GM18951 (cell line): ENCODE measurements at regions not wholly inside any gene's neighbourhood (a gene's known extent, or its start where the extent isn't known, plus 50 kb on each side); places are given as distances from the start of the nearest gene placed in this dataset.

ENCODE experiments used
- POLR2A ChIP-seq: IDR thresholded peaks from 4 replicates; pipeline ENCODE4 v1.6.1; 2011; ENCODE audit warnings: mild to moderate bottlenecking; ENCODE audit not compliant: insufficient read length, insufficient read depth; ENCODE audit errors: extremely low read depth
- in situ Hi-C: fragments of 300-500 bp; cut with MboI; formaldehyde crosslinking; loops from one replicate; pipeline ENCODE4 v1.12.0; 2022; ENCODE audit warnings: low sequenced_read_pairs, mixed read lengths, inconsistent platforms; ENCODE audit not compliant: unreplicated experiment

DNA sequence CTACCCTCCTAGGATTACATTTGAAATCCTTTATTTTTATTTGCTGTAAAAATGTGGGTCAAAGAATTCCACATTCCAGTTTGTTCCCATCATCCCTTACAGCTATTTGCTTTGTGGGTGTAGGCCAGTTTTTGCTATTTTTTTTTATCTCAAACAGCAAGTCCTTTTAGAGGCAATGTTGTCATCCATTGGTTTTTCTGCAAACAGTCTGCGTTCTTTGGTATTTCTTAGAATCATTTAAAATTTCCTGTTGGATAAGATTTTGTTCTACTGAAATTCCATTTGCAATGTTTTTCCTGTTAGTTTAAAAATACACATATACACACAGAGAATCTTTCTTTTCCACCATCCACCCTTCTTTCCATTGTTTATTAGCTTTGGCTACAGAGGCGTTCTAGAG is 53.3 kb upstream of the STK38L start:
- in situ Hi-C loops: no loop called here

DNA sequence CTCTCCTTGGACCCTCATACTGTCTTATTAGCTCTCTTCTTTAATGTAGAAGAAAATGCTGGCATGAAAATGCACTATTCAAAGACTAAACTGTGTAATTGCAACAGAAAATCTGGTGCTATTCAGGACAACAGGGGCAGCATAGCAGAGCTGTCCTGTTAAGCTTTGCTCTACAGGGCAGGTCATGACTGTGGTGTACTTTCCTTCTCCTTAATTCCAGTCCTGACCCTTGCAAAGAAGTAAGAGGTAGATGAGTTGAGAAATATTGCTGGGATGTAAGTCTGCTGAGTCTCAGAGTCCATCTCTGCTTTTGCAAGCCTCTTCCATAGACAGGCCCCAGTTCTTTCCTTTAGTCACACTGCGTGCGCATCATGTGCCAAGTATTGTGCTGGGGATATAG is 52.6 kb upstream of the STK38L start:
- TF ChIP-seq POLR2A: no peak
- in situ Hi-C loops: no loop called here

More for the DNA sequence above, 53.3 kb upstream of the STK38L start:
- TF ChIP-seq POLR2A: no peak

DNA sequence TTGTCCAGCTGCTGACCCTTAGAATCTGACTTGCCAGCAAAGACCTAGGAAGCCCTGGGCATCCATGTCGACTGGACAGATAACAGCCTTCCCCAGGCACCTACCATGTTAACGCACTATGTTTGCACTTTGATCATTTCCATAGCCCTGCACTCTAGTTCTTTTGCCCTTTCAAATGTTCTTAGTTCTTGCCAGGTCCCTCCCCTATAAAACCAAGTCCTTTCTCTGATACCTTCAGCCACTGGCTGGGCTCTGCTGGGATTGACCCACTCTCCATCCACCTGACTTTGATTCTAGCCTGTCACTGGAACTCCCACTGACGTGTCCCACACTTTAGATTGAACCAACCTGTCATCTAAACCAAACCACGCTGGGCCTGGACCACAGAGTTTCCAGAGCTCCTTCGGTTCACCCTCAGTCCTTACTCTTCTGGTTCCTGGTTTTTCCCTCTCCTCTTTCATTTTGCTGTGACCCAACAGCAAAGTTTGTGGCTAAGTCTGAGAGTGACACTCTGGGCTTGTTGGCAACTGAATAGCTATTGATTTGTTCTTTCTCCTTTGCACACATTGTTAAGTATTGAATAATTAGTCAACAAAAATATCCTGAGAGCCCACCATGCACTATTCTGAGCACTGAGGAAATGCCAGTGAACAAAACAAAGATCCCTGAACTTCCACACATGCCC is 51.8 kb upstream of the STK38L start:
- TF ChIP-seq POLR2A: no peak
- in situ Hi-C loops: no loop called here

DNA sequence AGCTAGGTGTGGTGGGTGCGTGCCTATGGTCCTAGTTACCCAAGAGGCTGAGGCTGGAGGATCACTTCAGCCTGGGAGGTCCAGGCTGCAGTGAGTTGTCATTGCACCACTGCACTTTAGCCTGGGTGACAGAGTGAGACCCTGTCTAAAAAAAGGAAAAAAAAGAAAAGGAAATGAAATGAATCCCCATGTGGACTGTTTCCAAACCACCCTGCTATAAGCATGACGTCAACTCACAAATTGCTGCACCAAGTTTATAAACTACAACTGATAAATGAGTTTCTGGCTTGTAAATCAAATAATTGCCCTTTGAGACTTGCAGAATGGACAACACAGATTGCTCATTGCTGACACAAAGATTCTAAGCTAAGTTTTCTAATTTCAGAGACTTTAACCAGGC is 51.0 kb upstream of the STK38L start:
- TF ChIP-seq POLR2A: no peak
- in situ Hi-C loops: no loop called here

DNA sequence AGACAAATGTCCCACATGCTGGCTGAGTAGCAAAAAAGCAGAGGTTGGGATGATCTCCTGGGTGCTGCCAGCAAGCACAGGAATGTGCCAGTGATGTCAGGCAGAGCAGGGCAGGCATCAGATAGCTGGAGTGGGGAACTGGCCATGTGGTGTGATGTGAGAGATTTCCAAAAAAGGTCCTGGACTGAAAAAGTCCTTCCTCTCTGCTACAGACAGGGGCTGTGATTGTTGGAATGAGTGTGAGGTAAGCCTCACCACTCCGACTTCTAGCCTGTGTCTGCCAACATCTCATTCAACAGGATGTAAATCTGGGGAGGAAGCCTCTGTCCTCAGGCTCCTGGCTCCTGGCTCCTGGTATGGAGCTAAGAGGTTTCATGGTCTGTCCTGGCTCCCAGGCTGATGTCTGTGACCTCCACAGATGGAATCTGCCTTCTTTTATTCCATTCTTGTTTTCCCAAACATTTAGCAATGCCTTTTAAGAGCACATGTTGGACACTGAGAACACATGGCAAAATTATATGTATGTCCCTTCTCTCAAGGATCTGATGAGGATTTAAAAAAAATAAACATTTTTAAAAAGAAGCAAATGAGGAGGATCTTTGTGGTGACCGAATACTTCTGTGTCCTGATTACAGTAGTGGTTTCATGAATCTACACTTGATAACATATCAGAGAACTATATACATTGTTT is 50.1 kb upstream of the STK38L start:
- no peak for TF ChIP-seq POLR2A
- in situ Hi-C loops: no loop called here
